ENCODE measurements at regions not wholly inside any gene's neighbourhood (a gene's known extent, or its start where the extent isn't known, plus 50 kb on each side); places are given as distances from the start of the nearest gene placed in this dataset.

DNA sequence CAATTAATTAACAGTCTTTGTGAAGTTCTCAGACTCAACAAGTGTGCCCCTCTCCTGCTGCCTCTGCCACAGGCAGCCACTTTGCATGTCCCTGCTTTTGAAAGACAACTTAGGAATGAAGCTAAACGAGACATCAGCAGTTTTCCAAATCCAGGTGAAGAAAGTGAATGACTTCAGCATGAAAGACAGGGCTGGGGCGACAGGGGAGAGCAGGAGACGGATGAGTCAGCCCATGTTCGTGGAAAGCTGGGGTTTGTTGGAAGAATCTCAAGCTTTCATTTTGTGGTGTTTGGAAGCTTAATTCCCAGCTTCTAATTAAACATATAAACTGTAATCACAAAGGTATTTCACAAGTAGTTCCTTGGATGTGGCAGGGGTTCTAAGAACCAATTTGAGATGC is 207.8 kb upstream of the MAP3K1 start:
- Histone ChIP-seq H3K4me2 (ENCODE audit: low read depth, low read length, poor library complexity, severe bottlenecking) (no peak overlapping the region), H3K4me1 (ENCODE audit: insufficient read depth, low read length, poor library complexity, severe bottlenecking) (peaks cover 15% of the 10 kb centered on the region), H2AFZ (ENCODE audit: low read length) (no peak overlapping the region), H3K4me3 (ENCODE audit: low read length, poor library complexity, severe bottlenecking) (no peak overlapping the region), H3K79me2 (ENCODE audit: insufficient read depth, low read length) (no peaks in the 10 kb centered on the region), H3K9me3 (ENCODE audit: insufficient read depth, low read depth, low read length) (no peaks in the 10 kb centered on the region), H3K36me3 (ENCODE audit: insufficient read depth, low read length) (no peaks in the 10 kb centered on the region), H3K9me2 (replicated peaks; ENCODE audit: low read depth, low read length) (no peaks in the 10 kb centered on the region), H4K20me1 (ENCODE audit: insufficient read depth, low read length, poor library complexity, severe bottlenecking) (no peaks in the 10 kb centered on the region), H3K27me3 (ENCODE audit: insufficient read depth, low read length, poor library complexity, severe bottlenecking) (no peaks in the 10 kb centered on the region), H3F3A (ENCODE audit: low read depth) (no peaks in the 10 kb centered on the region), H3K9ac (ENCODE audit: low read depth, low read length, poor library complexity, severe bottlenecking) (no peak overlapping the region)
- TF ChIP-seq CTCF (conservative IDR thresholded peaks at IDR 0.05; ENCODE audit: low read length) (no peak), EZH2phosphoT487 (IDR thresholded peaks at IDR 0.05; ENCODE audit: borderline replicate concordance) (no peak)

DNA sequence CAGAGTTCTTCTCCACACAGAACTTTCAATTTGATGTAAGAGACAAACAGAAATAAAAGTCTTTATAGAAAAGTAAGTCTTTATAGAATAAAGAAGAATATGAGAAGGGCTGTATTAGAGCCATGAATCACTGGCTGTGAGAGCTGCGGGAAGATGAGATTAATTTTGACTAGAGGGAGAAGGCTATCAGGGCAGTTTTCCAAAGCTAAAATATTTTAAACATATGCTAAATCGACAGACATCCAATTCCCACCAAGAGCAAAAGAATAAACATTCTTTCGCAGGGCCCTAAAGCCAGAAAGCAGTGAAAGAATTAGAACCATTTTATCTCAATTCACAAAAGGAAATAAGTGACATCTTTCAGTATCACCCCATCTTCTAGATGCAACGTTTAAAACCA is 208.3 kb upstream of the MAP3K1 start:
- TF ChIP-seq CTCF (conservative IDR thresholded peaks at IDR 0.05; ENCODE audit: low read length) (no peak), EZH2phosphoT487 (IDR thresholded peaks at IDR 0.05; ENCODE audit: borderline replicate concordance) (no peak)
- H3K9ac ChIP-seq (ENCODE audit: low read depth, low read length, poor library complexity, severe bottlenecking) = no peak overlapping the region
- H3K27me3 ChIP-seq (ENCODE audit: insufficient read depth, low read length, poor library complexity, severe bottlenecking) = no peaks in the 10 kb centered on the region

DNA sequence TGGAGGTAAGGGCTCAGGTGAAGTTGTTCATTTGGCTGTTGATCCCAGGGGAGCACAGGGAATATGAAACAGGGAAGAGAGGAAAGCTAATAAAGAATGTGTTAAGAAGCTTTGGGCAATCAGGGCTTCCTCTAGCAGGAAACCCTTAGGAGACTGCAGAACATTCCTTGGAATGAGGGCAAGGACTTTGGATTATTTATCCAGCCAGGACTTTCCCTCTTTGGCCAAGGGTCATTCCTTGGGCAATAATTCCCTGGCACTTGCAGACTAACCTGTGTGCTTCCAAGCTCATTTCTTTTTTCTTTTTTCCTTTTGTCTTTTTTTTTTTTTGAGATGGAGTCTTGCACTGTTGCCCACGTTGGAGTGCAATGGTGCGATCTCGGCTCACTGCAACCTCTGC is 209.2 kb upstream of the MAP3K1 start:
- H2AFZ ChIP-seq (ENCODE audit: low read length) = no peak overlapping the region
- no peak overlapping the region for H3K4me3 ChIP-seq (ENCODE audit: low read length, poor library complexity, severe bottlenecking)
- H3K27me3 ChIP-seq (ENCODE audit: insufficient read depth, low read length, poor library complexity, severe bottlenecking) = no peaks in the 10 kb centered on the region
- no peaks in the 10 kb centered on the region for H3K9me2 ChIP-seq (replicated peaks; ENCODE audit: low read depth, low read length)
- TF ChIP-seq CTCF (conservative IDR thresholded peaks at IDR 0.05; ENCODE audit: low read length) (no peak), EZH2phosphoT487 (IDR thresholded peaks at IDR 0.05; ENCODE audit: borderline replicate concordance) (no peak)
- no peaks in the 10 kb centered on the region for H3K36me3 ChIP-seq (ENCODE audit: insufficient read depth, low read length)
- no peaks in the 10 kb centered on the region for H3K9me3 ChIP-seq (ENCODE audit: insufficient read depth, low read depth, low read length)
- no peak overlapping the region for H3K9ac ChIP-seq (ENCODE audit: low read depth, low read length, poor library complexity, severe bottlenecking)
- H3K79me2 ChIP-seq (ENCODE audit: insufficient read depth, low read length) = no peaks in the 10 kb centered on the region
- no peaks in the 10 kb centered on the region for H4K20me1 ChIP-seq (ENCODE audit: insufficient read depth, low read length, poor library complexity, severe bottlenecking)
- no peak overlapping the region for H3K4me2 ChIP-seq (ENCODE audit: low read depth, low read length, poor library complexity, severe bottlenecking)
- H3F3A ChIP-seq (ENCODE audit: low read depth) = no peaks in the 10 kb centered on the region
- peaks cover 12% of the 10 kb centered on the region for H3K4me1 ChIP-seq (ENCODE audit: insufficient read depth, low read length, poor library complexity, severe bottlenecking)

More for the DNA sequence above, 208.3 kb upstream of the MAP3K1 start:
- Histone ChIP-seq H3K79me2 (ENCODE audit: insufficient read depth, low read length) (no peaks in the 10 kb centered on the region), H3K4me3 (ENCODE audit: low read length, poor library complexity, severe bottlenecking) (no peak overlapping the region), H3F3A (ENCODE audit: low read depth) (no peaks in the 10 kb centered on the region), H3K9me3 (ENCODE audit: insufficient read depth, low read depth, low read length) (no peaks in the 10 kb centered on the region), H3K4me1 (ENCODE audit: insufficient read depth, low read length, poor library complexity, severe bottlenecking) (peaks cover 12% of the 10 kb centered on the region), H3K36me3 (ENCODE audit: insufficient read depth, low read length) (no peaks in the 10 kb centered on the region), H2AFZ (ENCODE audit: low read length) (no peak overlapping the region), H3K4me2 (ENCODE audit: low read depth, low read length, poor library complexity, severe bottlenecking) (no peak overlapping the region), H3K9me2 (replicated peaks; ENCODE audit: low read depth, low read length) (no peaks in the 10 kb centered on the region), H4K20me1 (ENCODE audit: insufficient read depth, low read length, poor library complexity, severe bottlenecking) (no peaks in the 10 kb centered on the region)

Data from Loucy (cell line).